ENCODE measurements at regions not wholly inside any gene's neighbourhood (a gene's known extent, or its start where the extent isn't known, plus 50 kb on each side); places are given as distances from the start of the nearest gene placed in this dataset.
"Not testable (repeated sequence)": the region's sequence is repeated elsewhere in the genome, so short reads cannot be mapped to it uniquely, and the experiment has no call there.

- no peak for DNase-seq (ENCODE audit: low read depth)
- H3K4me3 ChIP-seq (ENCODE audit: low read depth, low read length) = no peak overlapping the region
- no peak for TF ChIP-seq CTCF (IDR thresholded peaks at IDR 0.05; ENCODE audit: insufficient read depth, low read depth, low read length)
These were observed 495.7 kb upstream of the CYLC2 start for GRCh38 chr9:102499468-102499867.

- no peak for DNase-seq (ENCODE audit: low read depth)
- H3K4me3 ChIP-seq (ENCODE audit: low read depth, low read length) = no peak overlapping the region
- TF ChIP-seq CTCF (IDR thresholded peaks at IDR 0.05; ENCODE audit: insufficient read depth, low read depth, low read length) = no peak
These were observed 497.4 kb upstream of the CYLC2 start for GRCh38 chr9:102497709-102498108.

- H3K4me3 ChIP-seq (ENCODE audit: low read depth, low read length); DNase-seq (ENCODE audit: low read depth): not testable (repeated sequence)
These were observed 508.2 kb upstream of the CYLC2 start for GRCh38 chr9:102486976-102487375.

- no peak for TF ChIP-seq CTCF (IDR thresholded peaks at IDR 0.05; ENCODE audit: insufficient read depth, low read depth, low read length)
- no peak for DNase-seq (ENCODE audit: low read depth)
- no peak overlapping the region for H3K4me3 ChIP-seq (ENCODE audit: low read depth, low read length)
These were observed 511.5 kb upstream of the CYLC2 start for GRCh38 chr9:102483651-102484050.

GRCh38 chr9:102482776-102483175 is 512.4 kb upstream of the CYLC2 start:
- no peak for TF ChIP-seq CTCF (IDR thresholded peaks at IDR 0.05; ENCODE audit: insufficient read depth, low read depth, low read length)
- DNase-seq (ENCODE audit: low read depth) = no peak
- no peak overlapping the region for H3K4me3 ChIP-seq (ENCODE audit: low read depth, low read length)

- no peak for DNase-seq (ENCODE audit: low read depth)
These were observed 515.9 kb upstream of the CYLC2 start for GRCh38 chr9:102479191-102479590.

GRCh38 chr9:102474357-102474756 is 520.8 kb upstream of the CYLC2 start:
- DNase-seq (ENCODE audit: low read depth) = no peak
- no peak overlapping the region for H3K4me3 ChIP-seq (ENCODE audit: low read depth, low read length)
- TF ChIP-seq CTCF (IDR thresholded peaks at IDR 0.05; ENCODE audit: insufficient read depth, low read depth, low read length) = no peak

More at GRCh38 chr9:102479191-102479590, 515.9 kb upstream of the CYLC2 start:
- H3K4me3 ChIP-seq (ENCODE audit: low read depth, low read length) = no peak overlapping the region
- TF ChIP-seq CTCF (IDR thresholded peaks at IDR 0.05; ENCODE audit: insufficient read depth, low read depth, low read length) = no peak

GRCh38 chr9:102469430-102469829 is 525.7 kb upstream of the CYLC2 start:
- not testable (repeated sequence) for DNase-seq (ENCODE audit: low read depth); H3K4me3 ChIP-seq (ENCODE audit: low read depth, low read length)
